Neural cell (in vitro differentiated cells): ENCODE measurements at regions not wholly inside any gene's neighbourhood (a gene's known extent, or its start where the extent isn't known, plus 50 kb on each side); places are given as distances from the start of the nearest gene placed in this dataset.

Experiments
- H2AFZ ChIP-seq: fragments of 200-600, 300-800 bp; sonication (generic), shearing (Covaris generic); 2 replicates; pipeline ENCODE4 v1.6.0; 2014; ENCODE audit warnings: low read depth, mild to moderate bottlenecking, antibody characterized with exemption, low read length, moderate library complexity
- H3F3A ChIP-seq: fragments of 200-600 bp; shearing (Covaris generic); 2 replicates; pipeline ENCODE4 v1.6.1; 2016; ENCODE audit warnings: mild to moderate bottlenecking, moderate library complexity, mixed read lengths, antibody characterized with exemption, low read length; ENCODE audit not compliant: insufficient read depth, poor library complexity, severe bottlenecking
- H3K27ac ChIP-seq: fragments of 200-600, 300-800 bp; sonication (generic), shearing (Covaris generic); 2 replicates; pipeline ENCODE4 v1.5.1; 2014; ENCODE audit warnings: mild to moderate bottlenecking, low read length, moderate library complexity
- H3K27me3 ChIP-seq: fragments of 300-800, 200-600 bp; sonication (generic), shearing (Covaris generic); 2 replicates; pipeline ENCODE4 v1.6.0; 2014; ENCODE audit warnings: mild to moderate bottlenecking, low read depth, low read length, moderate library complexity; ENCODE audit not compliant: insufficient read depth
- H3K36me3 ChIP-seq: fragments of 300-800, 200-600 bp; sonication (generic), shearing (Covaris generic); 2 replicates; pipeline ENCODE4 v1.5.1; 2014; ENCODE audit warnings: mild to moderate bottlenecking, antibody characterized with exemption, low read length, moderate library complexity; ENCODE audit not compliant: insufficient read depth
- H3K4me2 ChIP-seq: fragments of 300-800, 200-600 bp; sonication (generic), shearing (Covaris generic); 2 replicates; pipeline ENCODE4 v1.6.0; 2014; ENCODE audit warnings: mild to moderate bottlenecking, low read length
- H3K4me3 ChIP-seq: fragments of 300-800, 200-600 bp; sonication (generic), shearing (Covaris generic); 2 replicates; pipeline ENCODE4 v1.5.1; 2014; ENCODE audit warnings: mild to moderate bottlenecking, low read length, moderate library complexity
- H3K79me2 ChIP-seq: fragments of 200-600 bp; shearing (Covaris generic); replicated peaks from 2 replicates; pipeline ENCODE4 v1.6.0; 2014; ENCODE audit warnings: mild to moderate bottlenecking, low read length, moderate library complexity; ENCODE audit not compliant: insufficient read depth
- H3K9ac ChIP-seq: fragments of 300-800, 200-600 bp; sonication (generic), shearing (Covaris generic); 2 replicates; pipeline ENCODE4 v1.6.1; 2016; ENCODE audit warnings: mild to moderate bottlenecking, low read length, mixed read lengths
- H3K9me2 ChIP-seq: fragments of 200-600 bp; shearing (Covaris generic); 2 replicates; pipeline ENCODE4 v1.6.1; 2016; ENCODE audit warnings: mild to moderate bottlenecking, low read length, mixed read lengths; ENCODE audit not compliant: insufficient read depth
- H3K9me3 ChIP-seq: fragments of 200-600, 300-800 bp; sonication (generic), shearing (Covaris generic); 2 replicates; pipeline ENCODE4 v1.6.1; 2016; ENCODE audit warnings: mild to moderate bottlenecking, mixed run types, low read length, moderate library complexity, mixed read lengths
- H4K20me1 ChIP-seq: fragments of 200-600 bp; shearing (Covaris generic); 2 replicates; pipeline ENCODE4 v1.6.1; 2016; ENCODE audit warnings: mild to moderate bottlenecking, mixed run types; ENCODE audit not compliant: insufficient read depth
- CTCF ChIP-seq: fragments of 450-650 bp; IDR thresholded peaks from 2 replicates; pipeline ENCODE4 v1.5.1; 2014; ENCODE audit warnings: antibody characterized with exemption, mild to moderate bottlenecking, moderate library complexity; ENCODE audit not compliant: poor library complexity, severe bottlenecking
- EP300 ChIP-seq: fragments of 450-650 bp; conservative IDR thresholded peaks from 2 replicates; pipeline ENCODE4 v1.6.1; 2014; ENCODE audit warnings: antibody characterized with exemption, mild to moderate bottlenecking, moderate library complexity; ENCODE audit not compliant: poor library complexity, severe bottlenecking
- EZH2 ChIP-seq: fragments of 200-600, 300-800 bp; shearing (Covaris generic), sonication (generic); IDR thresholded peaks from 2 replicates; pipeline ENCODE4 v1.6.1; 2014; ENCODE audit warnings: antibody characterized with exemption, low read length, borderline replicate concordance, mild to moderate bottlenecking; ENCODE audit not compliant: insufficient read depth, poor library complexity, severe bottlenecking
- MXI1 ChIP-seq: fragments of 450-650 bp; conservative IDR thresholded peaks from 2 replicates; pipeline ENCODE4 v1.6.1; 2014; ENCODE audit warnings: antibody characterized with exemption, mild to moderate bottlenecking; ENCODE audit not compliant: poor library complexity, severe bottlenecking
- POLR2AphosphoS5 ChIP-seq: IDR thresholded peaks from 2 replicates; pipeline ENCODE4 v1.6.1; 2012
- RAD21 ChIP-seq: fragments of 450-650 bp; conservative IDR thresholded peaks from 2 replicates; pipeline ENCODE4 v1.6.1; 2014; ENCODE audit warnings: antibody characterized with exemption, mild to moderate bottlenecking, moderate library complexity
- REST ChIP-seq: IDR thresholded peaks from 2 replicates; pipeline ENCODE4 v1.6.1; 2012; ENCODE audit warnings: borderline replicate concordance
- SMC3 ChIP-seq: fragments of 450-650 bp; conservative IDR thresholded peaks from 2 replicates; pipeline ENCODE4 v1.6.1; 2014; ENCODE audit warnings: antibody characterized with exemption, mild to moderate bottlenecking, moderate library complexity; ENCODE audit not compliant: poor library complexity
- TAF1 ChIP-seq: IDR thresholded peaks from 2 replicates; pipeline ENCODE4 v1.6.1; 2012; ENCODE audit warnings: low read depth

- Histone ChIP-seq H3F3A (no peaks in the 10 kb centered on the region), H3K9ac (no peak overlapping the region), H3K79me2 (no peaks in the 10 kb centered on the region), H2AFZ (no peak overlapping the region), H3K9me3 (no peaks in the 10 kb centered on the region), H3K27ac (no peak overlapping the region), H3K36me3 (no peaks in the 10 kb centered on the region), H3K9me2 (no peaks in the 10 kb centered on the region), H3K27me3 (no peaks in the 10 kb centered on the region), H4K20me1 (no peaks in the 10 kb centered on the region), H3K4me3 (no peak overlapping the region), H3K4me2 (no peak overlapping the region)
- TF ChIP-seq POLR2AphosphoS5 = no peak
- no peak for TF ChIP-seq TAF1
- no peak for TF ChIP-seq CTCF
- TF ChIP-seq REST = no peak
- TF ChIP-seq EZH2 = no peak
- no peak for TF ChIP-seq MXI1
Measured at GRCh38 chr2:222087998-222088397, 210.8 kb downstream of the PAX3 start.

GRCh38 chr2:222082201-222082600, 216.6 kb downstream of the PAX3 start:
- H3K4me2 ChIP-seq = no peak overlapping the region

More at GRCh38 chr2:222082201-222082600, 216.6 kb downstream of the PAX3 start:
- Histone ChIP-seq H3K4me3 (no peak overlapping the region), H3K27ac (no peak overlapping the region), H3F3A (no peaks in the 10 kb centered on the region), H3K9me2 (no peaks in the 10 kb centered on the region), H3K36me3 (no peaks in the 10 kb centered on the region), H3K27me3 (no peaks in the 10 kb centered on the region), H3K79me2 (no peaks in the 10 kb centered on the region), H2AFZ (no peak overlapping the region), H4K20me1 (no peaks in the 10 kb centered on the region), H3K9ac (no peak overlapping the region), H3K9me3 (no peaks in the 10 kb centered on the region)
- no peak for TF ChIP-seq POLR2AphosphoS5
- no peak for TF ChIP-seq TAF1
- no peak for TF ChIP-seq CTCF
- TF ChIP-seq EZH2 = no peak
- no peak for TF ChIP-seq MXI1
- TF ChIP-seq EP300 = no peak
- TF ChIP-seq RAD21 = no peak
- TF ChIP-seq SMC3 = no peak
- TF ChIP-seq REST = no peak
